ENCODE measurements at regions not wholly inside any gene's neighbourhood (a gene's known extent, or its start where the extent isn't known, plus 50 kb on each side); places are given as distances from the start of the nearest gene placed in this dataset.
"Not testable (repeated sequence)": the region's sequence is repeated elsewhere in the genome, so short reads cannot be mapped to it uniquely, and the experiment has no call there.

GRCh38 chr14:71452539-71452938 lies 479.7 kb upstream of the RGS6 start:
- peaks cover 32% of the 10 kb centered on the region for H3K4me1 Mint-ChIP-seq (ENCODE audit: low read depth)
- no peak for DNase-seq (ENCODE audit: low spot score)
- no peak overlapping the region for H3K4me3 Mint-ChIP-seq (ENCODE audit: low read depth)
- peak overlapping the region; percentile 14 for H3K27ac Mint-ChIP-seq
- peaks cover 25% of the 10 kb centered on the region for H3K36me3 Mint-ChIP-seq (ENCODE audit: low read depth)
- no peaks in the 10 kb centered on the region for H3K27me3 Mint-ChIP-seq (ENCODE audit: low read depth)
- intact Hi-C loops (cut with micrococcal nuclease): loop anchor here (5.0 kb wide), 2 partner anchors 40 to 120 kb away; no protein-coding TSS in a partner anchor
- H3K9me3 Mint-ChIP-seq: peaks cover 9% of the 10 kb centered on the region

GRCh38 chr14:71452987-71453386 lies 479.2 kb upstream of the RGS6 start:
- Mint-ChIP-seq H3K4me1 (ENCODE audit: low read depth) (peaks cover 32% of the 10 kb centered on the region), H3K27me3 (ENCODE audit: low read depth) (no peaks in the 10 kb centered on the region), H3K36me3 (ENCODE audit: low read depth) (peaks cover 25% of the 10 kb centered on the region), H3K4me3 (ENCODE audit: low read depth) (no peak overlapping the region), H3K9me3 (peaks cover 9% of the 10 kb centered on the region), H3K27ac (no peak overlapping the region)
- no peak for DNase-seq (ENCODE audit: low spot score)
- intact Hi-C loops (cut with micrococcal nuclease): loop anchor here (5.0 kb wide), 2 partner anchors 41 to 121 kb away; no protein-coding TSS in a partner anchor

GRCh38 chr14:71454010-71454409 lies 478.2 kb upstream of the RGS6 start:
- intact Hi-C loops (cut with micrococcal nuclease): loop anchor here (5.0 kb wide), 2 partner anchors 42 to 122 kb away; no protein-coding TSS in a partner anchor
- H3K27ac Mint-ChIP-seq: no peak overlapping the region
- H3K9me3 Mint-ChIP-seq: peaks cover 9% of the 10 kb centered on the region
- H3K4me3 Mint-ChIP-seq (ENCODE audit: low read depth): no peak overlapping the region
- peaks cover 30% of the 10 kb centered on the region for H3K4me1 Mint-ChIP-seq (ENCODE audit: low read depth)
- no peaks in the 10 kb centered on the region for H3K27me3 Mint-ChIP-seq (ENCODE audit: low read depth)
- peaks cover 26% of the 10 kb centered on the region for H3K36me3 Mint-ChIP-seq (ENCODE audit: low read depth)
- no peak for DNase-seq (ENCODE audit: low spot score)

- Mint-ChIP-seq H3K27ac (no peak overlapping the region), H3K4me1 (ENCODE audit: low read depth) (peaks cover 28% of the 10 kb centered on the region), H3K9me3 (peaks cover 9% of the 10 kb centered on the region), H3K4me3 (ENCODE audit: low read depth) (no peak overlapping the region), H3K36me3 (ENCODE audit: low read depth) (peaks cover 28% of the 10 kb centered on the region), H3K27me3 (ENCODE audit: low read depth) (no peaks in the 10 kb centered on the region)
- intact Hi-C loops (cut with micrococcal nuclease): loop anchor here (5.0 kb wide), 2 partner anchors 42 to 122 kb away; no protein-coding TSS in a partner anchor
- no peak for DNase-seq (ENCODE audit: low spot score)
Observed at GRCh38 chr14:71454513-71455332, 477.5 kb upstream of the RGS6 start.

GRCh38 chr14:71460091-71460490 lies 472.1 kb upstream of the RGS6 start:
- H3K27me3 Mint-ChIP-seq (ENCODE audit: low read depth): no peaks in the 10 kb centered on the region
- H3K9me3 Mint-ChIP-seq: peaks cover 5% of the 10 kb centered on the region
- H3K4me3 Mint-ChIP-seq (ENCODE audit: low read depth): no peak overlapping the region
- intact Hi-C loops (cut with micrococcal nuclease): no loop called here
- DNase-seq (ENCODE audit: low spot score): no peak
- H3K27ac Mint-ChIP-seq: no peak overlapping the region
- peaks cover 58% of the 10 kb centered on the region for H3K36me3 Mint-ChIP-seq (ENCODE audit: low read depth)
- peaks cover 6% of the 10 kb centered on the region for H3K4me1 Mint-ChIP-seq (ENCODE audit: low read depth)

GRCh38 chr14:71461617-71462016 lies 470.6 kb upstream of the RGS6 start:
- intact Hi-C loops (cut with micrococcal nuclease); H3K4me3 Mint-ChIP-seq (ENCODE audit: low read depth): not testable (repeated sequence)

GRCh38 chr14:71463807-71464206 lies 468.4 kb upstream of the RGS6 start:
- Mint-ChIP-seq H3K36me3 (ENCODE audit: low read depth) (peaks cover 87% of the 10 kb centered on the region), H3K27me3 (ENCODE audit: low read depth) (no peaks in the 10 kb centered on the region), H3K4me3 (ENCODE audit: low read depth) (no peak overlapping the region), H3K4me1 (ENCODE audit: low read depth) (peaks cover 7% of the 10 kb centered on the region), H3K9me3 (peaks cover 14% of the 10 kb centered on the region), H3K27ac (no peak overlapping the region)
- intact Hi-C loops (cut with micrococcal nuclease): no loop called here
- DNase-seq (ENCODE audit: low spot score): no peak

More at GRCh38 chr14:71461617-71462016, 470.6 kb upstream of the RGS6 start:
- peaks cover 70% of the 10 kb centered on the region for H3K36me3 Mint-ChIP-seq (ENCODE audit: low read depth)
- DNase-seq (ENCODE audit: low spot score); H3K9me3 Mint-ChIP-seq; H3K27me3 Mint-ChIP-seq (ENCODE audit: low read depth); H3K4me1 Mint-ChIP-seq (ENCODE audit: low read depth); H3K27ac Mint-ChIP-seq: not testable (repeated sequence)

- Mint-ChIP-seq H3K36me3 (ENCODE audit: low read depth) (peaks cover 80% of the 10 kb centered on the region), H3K4me1 (ENCODE audit: low read depth) (peaks cover 17% of the 10 kb centered on the region), H3K27me3 (ENCODE audit: low read depth) (no peaks in the 10 kb centered on the region), H3K27ac (no peak overlapping the region), H3K9me3 (peaks cover 14% of the 10 kb centered on the region), H3K4me3 (ENCODE audit: low read depth) (no peak overlapping the region)
- intact Hi-C loops (cut with micrococcal nuclease): no loop called here
- no peak for DNase-seq (ENCODE audit: low spot score)
Observed at GRCh38 chr14:71464840-71465239, 467.4 kb upstream of the RGS6 start.

GRCh38 chr14:71465316-71465715 lies 466.9 kb upstream of the RGS6 start:
- Mint-ChIP-seq H3K4me3 (ENCODE audit: low read depth) (no peak overlapping the region), H3K4me1 (ENCODE audit: low read depth) (peaks cover 22% of the 10 kb centered on the region), H3K36me3 (ENCODE audit: low read depth) (peaks cover 75% of the 10 kb centered on the region), H3K27ac (no peak overlapping the region), H3K9me3 (peaks cover 14% of the 10 kb centered on the region), H3K27me3 (ENCODE audit: low read depth) (no peaks in the 10 kb centered on the region)
- intact Hi-C loops (cut with micrococcal nuclease): no loop called here
- no peak for DNase-seq (ENCODE audit: low spot score)

- peaks cover 69% of the 10 kb centered on the region for H3K36me3 Mint-ChIP-seq (ENCODE audit: low read depth)
- H3K4me1 Mint-ChIP-seq (ENCODE audit: low read depth): peaks cover 23% of the 10 kb centered on the region
- no peak overlapping the region for H3K4me3 Mint-ChIP-seq (ENCODE audit: low read depth)
- peaks cover 14% of the 10 kb centered on the region for H3K9me3 Mint-ChIP-seq
- no peak overlapping the region for H3K27ac Mint-ChIP-seq
- no peak for DNase-seq (ENCODE audit: low spot score)
- intact Hi-C loops (cut with micrococcal nuclease): no loop called here
- no peaks in the 10 kb centered on the region for H3K27me3 Mint-ChIP-seq (ENCODE audit: low read depth)
Observed at GRCh38 chr14:71466251-71466650, 466.0 kb upstream of the RGS6 start.

- intact Hi-C loops (cut with micrococcal nuclease): no loop called here
- peaks cover 14% of the 10 kb centered on the region for H3K9me3 Mint-ChIP-seq
- H3K27me3 Mint-ChIP-seq (ENCODE audit: low read depth): no peaks in the 10 kb centered on the region
- no peak for DNase-seq (ENCODE audit: low spot score)
- H3K4me1 Mint-ChIP-seq (ENCODE audit: low read depth): peaks cover 28% of the 10 kb centered on the region
- H3K36me3 Mint-ChIP-seq (ENCODE audit: low read depth): peaks cover 69% of the 10 kb centered on the region
- no peak overlapping the region for H3K4me3 Mint-ChIP-seq (ENCODE audit: low read depth)
- no peak overlapping the region for H3K27ac Mint-ChIP-seq
Observed at GRCh38 chr14:71466946-71467345, 465.3 kb upstream of the RGS6 start.

- intact Hi-C loops (cut with micrococcal nuclease): no loop called here
- Mint-ChIP-seq H3K4me3 (ENCODE audit: low read depth) (no peak overlapping the region), H3K27ac (no peak overlapping the region), H3K36me3 (ENCODE audit: low read depth) (peaks cover 65% of the 10 kb centered on the region), H3K4me1 (ENCODE audit: low read depth) (peaks cover 33% of the 10 kb centered on the region), H3K27me3 (ENCODE audit: low read depth) (no peaks in the 10 kb centered on the region), H3K9me3 (peaks cover 14% of the 10 kb centered on the region)
- no peak for DNase-seq (ENCODE audit: low spot score)
Observed at GRCh38 chr14:71467361-71467811, 464.8 kb upstream of the RGS6 start.

GRCh38 chr14:71468701-71469100 lies 463.5 kb upstream of the RGS6 start:
- no peak for DNase-seq (ENCODE audit: low spot score)
- Mint-ChIP-seq H3K27me3 (ENCODE audit: low read depth) (no peaks in the 10 kb centered on the region), H3K36me3 (ENCODE audit: low read depth) (peaks cover 57% of the 10 kb centered on the region), H3K4me1 (ENCODE audit: low read depth) (peaks cover 38% of the 10 kb centered on the region), H3K27ac (no peak overlapping the region), H3K4me3 (ENCODE audit: low read depth) (no peak overlapping the region), H3K9me3 (peaks cover 13% of the 10 kb centered on the region)
- intact Hi-C loops (cut with micrococcal nuclease): no loop called here

Measured in activated T-helper 2 cell treated with anti-CD3 and anti-CD28 coated beads, Interferon-gamma antibody, Interleukin-2, Interleukin-4, amounts not matched to agents 10 μg/mL and 5 μg/mL and 100 μg/mL, durations not matched to agents 14 hours and 24 hours and 36 hours (primary cell).